PC-9 (cell line): ENCODE measurements at regions not wholly inside any gene's neighbourhood (a gene's known extent, or its start where the extent isn't known, plus 50 kb on each side); places are given as distances from the start of the nearest gene placed in this dataset.

Source experiments
- EZH2 ChIP-seq: fragments of 200-600 bp; sonication (generic); IDR thresholded peaks from 2 replicates; pipeline ENCODE4 v1.8.0; 2017; ENCODE audit warnings: antibody characterized with exemption, low read depth
- TF ChIP-seq, protein P1 (sequence below): fragments of 200-600 bp; sonication (generic); conservative IDR thresholded peaks from 2 replicates; pipeline ENCODE4 v1.6.1; 2017; ENCODE audit warnings: mixed run types, antibody characterized with exemption, mild to moderate bottlenecking, moderate library complexity

DNA sequence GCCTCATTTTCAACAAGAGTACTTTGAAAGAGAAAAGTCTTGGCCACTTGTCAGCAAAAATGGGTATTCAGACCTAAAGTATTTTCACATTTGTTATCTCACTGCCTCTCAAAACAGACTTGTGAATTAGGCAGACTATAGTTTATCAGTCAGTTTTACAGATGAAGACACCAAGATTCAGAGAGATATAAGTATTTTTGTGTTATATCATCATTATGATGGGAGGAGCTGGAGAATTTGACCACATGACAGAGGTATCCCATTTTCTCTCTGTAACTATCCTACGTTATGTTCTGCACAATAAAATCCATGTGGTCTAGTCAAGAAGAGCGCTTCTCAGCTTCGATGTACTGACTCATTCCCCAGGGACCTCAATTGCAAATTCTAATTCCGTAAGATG lies 213.7 kb downstream of the MYCN start:
- TF ChIP-seq, protein P1, sequence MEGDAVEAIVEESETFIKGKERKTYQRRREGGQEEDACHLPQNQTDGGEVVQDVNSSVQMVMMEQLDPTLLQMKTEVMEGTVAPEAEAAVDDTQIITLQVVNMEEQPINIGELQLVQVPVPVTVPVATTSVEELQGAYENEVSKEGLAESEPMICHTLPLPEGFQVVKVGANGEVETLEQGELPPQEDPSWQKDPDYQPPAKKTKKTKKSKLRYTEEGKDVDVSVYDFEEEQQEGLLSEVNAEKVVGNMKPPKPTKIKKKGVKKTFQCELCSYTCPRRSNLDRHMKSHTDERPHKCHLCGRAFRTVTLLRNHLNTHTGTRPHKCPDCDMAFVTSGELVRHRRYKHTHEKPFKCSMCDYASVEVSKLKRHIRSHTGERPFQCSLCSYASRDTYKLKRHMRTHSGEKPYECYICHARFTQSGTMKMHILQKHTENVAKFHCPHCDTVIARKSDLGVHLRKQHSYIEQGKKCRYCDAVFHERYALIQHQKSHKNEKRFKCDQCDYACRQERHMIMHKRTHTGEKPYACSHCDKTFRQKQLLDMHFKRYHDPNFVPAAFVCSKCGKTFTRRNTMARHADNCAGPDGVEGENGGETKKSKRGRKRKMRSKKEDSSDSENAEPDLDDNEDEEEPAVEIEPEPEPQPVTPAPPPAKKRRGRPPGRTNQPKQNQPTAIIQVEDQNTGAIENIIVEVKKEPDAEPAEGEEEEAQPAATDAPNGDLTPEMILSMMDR, result no peak
- no peak for TF ChIP-seq EZH2
